Testis (tissue), 2 donors: ENCODE measurements at regions not wholly inside any gene's neighbourhood (a gene's known extent, or its start where the extent isn't known, plus 50 kb on each side); places are given as distances from the start of the nearest gene placed in this dataset.

ENCODE experiments used
- DNase-seq: peaks from one replicate; pipeline ENCODE4 v3.0.0-alpha.2; 2019
- H3K27ac ChIP-seq, 2 donors: fragments of 200-600 bp; sonication (generic); one replicate each; pipeline ENCODE4 v1.5.1; 2019
- H3K27me3 ChIP-seq: fragments of 200-600 bp; sonication (generic); one replicate; pipeline ENCODE4 v1.5.1; 2019
- H3K36me3 ChIP-seq: fragments of 200-600 bp; sonication (generic); one replicate; pipeline ENCODE4 v1.5.1; 2017; ENCODE audit warnings: low read depth; ENCODE audit errors: missing control alignments
- H3K4me1 ChIP-seq: fragments of 200-600 bp; sonication (generic); one replicate; pipeline ENCODE4 v1.5.1; 2019
- H3K4me3 ChIP-seq, 2 donors: fragments of 200-600 bp; sonication (generic); one replicate each; pipeline ENCODE4 v1.5.1; 2017 to 2019
- H3K9me3 ChIP-seq: fragments of 200-600 bp; sonication (generic); one replicate; pipeline ENCODE4 v1.5.1; 2017
- POLR2A ChIP-seq: fragments of 450-650 bp; IDR thresholded peaks from one replicate; pipeline ENCODE4 v1.6.1; 2017; ENCODE audit warnings: antibody characterized with exemption, mild to moderate bottlenecking, moderate library complexity
- WGBS, 2 donors: methylation state at CpG; one replicate each; pipeline ENCODE4 v1.1.5; 2018; 5-methylcytosine and 5-hydroxymethylcytosine counted together
- intact Hi-C: fragments of 100-400 bp; cut with DNase I; formaldehyde crosslinking; loops from one replicate; pipeline ENCODE4 v1.15.1; 2023; ENCODE audit warnings: low total_unique reads
- TF ChIP-seq, protein P1 (sequence below), 3 experiments: fragments of 450-650 bp in 2 of 3; fragments of 200-600 bp in 1 of 3; sonication (generic) in 1 of 3; IDR thresholded peaks; one replicate each; pipeline ENCODE4 v1.5.1; 2016 to 2019; ENCODE audit warnings: antibody characterized with exemption in 3 of 3, mild to moderate bottlenecking in 2 of 3, moderate library complexity in 1 of 3

DNA sequence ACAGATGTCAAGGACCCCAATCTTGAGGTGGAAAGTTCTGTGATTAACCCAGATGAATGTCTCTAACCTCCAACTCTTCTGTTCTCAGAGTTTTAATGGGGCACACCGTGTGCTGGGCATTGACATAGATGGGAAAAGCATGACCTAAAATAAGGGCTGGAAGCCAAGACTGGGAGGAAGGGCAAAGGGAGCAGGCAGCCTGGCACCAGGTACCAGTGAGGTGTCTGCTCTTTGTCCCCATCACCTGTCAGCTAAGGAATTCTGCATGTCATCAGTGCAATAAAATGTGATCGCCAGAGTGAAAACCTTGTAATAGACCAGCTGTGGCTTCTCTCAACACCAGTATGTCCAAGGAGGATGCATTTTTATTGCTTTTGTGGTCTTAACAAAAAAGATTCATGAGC is 143.5 kb upstream of the TPM1 start:
- Histone ChIP-seq H3K9me3 (no peaks in the 10 kb centered on the region), H3K4me3 (no peak overlapping the region), H3K27me3 (no peaks in the 10 kb centered on the region), H3K4me1 (no peaks in the 10 kb centered on the region), H3K27ac (no peak overlapping the region), H3K36me3 (no peaks in the 10 kb centered on the region)
- WGBS, 2 donors, result 60 to 77% methylated on average over 2 of the region's 2 CpGs
- no peak for DNase-seq
- intact Hi-C loops, result no loop called here
- TF ChIP-seq POLR2A, result no peak
- TF ChIP-seq, protein P1, sequence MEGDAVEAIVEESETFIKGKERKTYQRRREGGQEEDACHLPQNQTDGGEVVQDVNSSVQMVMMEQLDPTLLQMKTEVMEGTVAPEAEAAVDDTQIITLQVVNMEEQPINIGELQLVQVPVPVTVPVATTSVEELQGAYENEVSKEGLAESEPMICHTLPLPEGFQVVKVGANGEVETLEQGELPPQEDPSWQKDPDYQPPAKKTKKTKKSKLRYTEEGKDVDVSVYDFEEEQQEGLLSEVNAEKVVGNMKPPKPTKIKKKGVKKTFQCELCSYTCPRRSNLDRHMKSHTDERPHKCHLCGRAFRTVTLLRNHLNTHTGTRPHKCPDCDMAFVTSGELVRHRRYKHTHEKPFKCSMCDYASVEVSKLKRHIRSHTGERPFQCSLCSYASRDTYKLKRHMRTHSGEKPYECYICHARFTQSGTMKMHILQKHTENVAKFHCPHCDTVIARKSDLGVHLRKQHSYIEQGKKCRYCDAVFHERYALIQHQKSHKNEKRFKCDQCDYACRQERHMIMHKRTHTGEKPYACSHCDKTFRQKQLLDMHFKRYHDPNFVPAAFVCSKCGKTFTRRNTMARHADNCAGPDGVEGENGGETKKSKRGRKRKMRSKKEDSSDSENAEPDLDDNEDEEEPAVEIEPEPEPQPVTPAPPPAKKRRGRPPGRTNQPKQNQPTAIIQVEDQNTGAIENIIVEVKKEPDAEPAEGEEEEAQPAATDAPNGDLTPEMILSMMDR (IDR thresholded peaks at IDR 0.05), result no peak

- intact Hi-C loops, result no loop called here
- H3K9me3 ChIP-seq, result no peaks in the 10 kb centered on the region
- H3K36me3 ChIP-seq, result no peaks in the 10 kb centered on the region
- DNase-seq, result no peak
- no peaks in the 10 kb centered on the region for H3K4me1 ChIP-seq
- no peak overlapping the region for H3K27ac ChIP-seq
- WGBS, 2 donors, result 78 to 92% methylated on average over 11 of the region's 11 CpGs
- H3K27me3 ChIP-seq, result no peaks in the 10 kb centered on the region
- TF ChIP-seq POLR2A, result no peak
- TF ChIP-seq, protein P1 (IDR thresholded peaks at IDR 0.05), result no peak
- H3K4me3 ChIP-seq, result no peak overlapping the region
Measured at GRCh38 chr15:62900071-62900802, 142.3 kb upstream of the TPM1 start.

DNA sequence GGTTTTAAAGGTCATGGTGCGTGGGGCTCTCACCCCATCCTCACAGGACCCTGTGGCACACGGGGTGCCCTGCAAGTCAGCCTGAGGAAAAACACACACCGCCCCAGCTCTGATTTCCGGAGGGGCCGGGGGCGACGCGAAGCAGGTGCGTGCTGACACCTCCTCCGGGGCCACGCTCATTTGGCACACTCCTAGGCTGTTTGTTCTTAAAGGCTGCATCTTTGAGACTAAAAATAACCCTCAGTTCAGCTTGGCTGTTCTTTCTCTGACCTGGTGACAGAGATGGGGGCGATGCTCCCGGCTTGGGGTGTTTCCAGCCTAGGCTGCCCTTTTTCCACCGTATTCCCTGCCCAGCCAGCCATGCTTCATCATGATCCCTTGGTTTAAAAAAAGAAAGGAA is 141.5 kb upstream of the TPM1 start:
- Histone ChIP-seq H3K36me3 (no peaks in the 10 kb centered on the region), H3K9me3 (no peaks in the 10 kb centered on the region), H3K4me1 (no peaks in the 10 kb centered on the region), H3K27ac (no peak overlapping the region), H3K4me3 (no peak overlapping the region), H3K27me3 (no peaks in the 10 kb centered on the region)
- no peak for TF ChIP-seq POLR2A
- TF ChIP-seq, protein P1 (IDR thresholded peaks at IDR 0.05), result no peak
- no peak for DNase-seq
- intact Hi-C loops, result no loop called here
- WGBS, 2 donors, result 68 to 84% methylated on average over 3 to 14 of the region's 14 CpGs

DNA sequence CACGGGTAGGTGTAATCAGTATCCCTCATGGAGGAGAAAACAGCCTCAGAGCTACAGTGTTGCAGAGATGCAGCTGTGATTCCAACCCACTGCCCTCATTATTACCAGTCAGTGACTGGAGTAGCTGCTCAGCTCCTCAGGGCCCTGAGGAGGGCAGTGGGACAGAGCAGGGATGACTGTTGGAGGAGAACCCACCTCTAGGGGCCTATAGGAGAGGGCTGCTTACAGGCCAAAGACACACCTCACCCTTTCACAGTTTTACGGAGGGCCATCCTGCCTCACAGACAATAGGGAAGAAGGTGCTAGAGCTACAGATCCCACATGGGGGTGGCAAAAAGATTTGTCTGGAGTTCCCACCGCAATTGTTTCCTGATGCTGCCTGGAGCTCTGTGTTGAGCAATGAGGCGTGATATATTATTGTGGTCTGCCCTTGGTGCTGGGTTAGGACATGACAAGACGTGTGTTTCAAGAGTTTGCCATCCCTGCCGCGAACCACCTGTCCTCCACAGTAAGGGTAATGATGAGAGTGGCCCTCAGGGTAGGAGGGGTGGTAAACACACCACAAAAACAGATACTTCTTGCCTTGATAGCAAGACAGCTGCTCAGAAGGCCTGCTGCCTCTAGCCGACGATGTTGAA is 140.5 kb upstream of the TPM1 start:
- intact Hi-C loops, result no loop called here
- no peak overlapping the region for H3K4me3 ChIP-seq
- TF ChIP-seq POLR2A, result no peak
- TF ChIP-seq, protein P1 (IDR thresholded peaks at IDR 0.05), result no peak
- 91 to 95% methylated on average over 9 of the region's 9 CpGs for whole genome bisulfite sequencing, 2 donors
- no peak for DNase-seq
- no peaks in the 10 kb centered on the region for H3K36me3 ChIP-seq
- no peaks in the 10 kb centered on the region for H3K27me3 ChIP-seq
- H3K9me3 ChIP-seq, result no peaks in the 10 kb centered on the region
- no peaks in the 10 kb centered on the region for H3K4me1 ChIP-seq
- no peak overlapping the region for H3K27ac ChIP-seq

GRCh38 chr15:62902821-62903220 is 139.7 kb upstream of the TPM1 start:
- intact Hi-C loops, result no loop called here

More at GRCh38 chr15:62902821-62903220, 139.7 kb upstream of the TPM1 start:
- H3K27me3 ChIP-seq, result no peaks in the 10 kb centered on the region
- no peak overlapping the region for H3K4me3 ChIP-seq
- H3K36me3 ChIP-seq, result no peaks in the 10 kb centered on the region
- no peak for DNase-seq
- 85 to 91% methylated on average over 2 to 4 of the region's 4 CpGs for WGBS, 2 donors
- H3K27ac ChIP-seq, result no peak overlapping the region
- H3K9me3 ChIP-seq, result no peaks in the 10 kb centered on the region
- no peak for TF ChIP-seq POLR2A
- TF ChIP-seq, protein P1 (IDR thresholded peaks at IDR 0.05), result no peak
- H3K4me1 ChIP-seq, result no peaks in the 10 kb centered on the region
